ENCODE measurements at regions not wholly inside any gene's neighbourhood (a gene's known extent, or its start where the extent isn't known, plus 50 kb on each side); places are given as distances from the start of the nearest gene placed in this dataset.
A peak's percentile ranks its signal among the peaks of the same experiment; 100 is the strongest.

DNA sequence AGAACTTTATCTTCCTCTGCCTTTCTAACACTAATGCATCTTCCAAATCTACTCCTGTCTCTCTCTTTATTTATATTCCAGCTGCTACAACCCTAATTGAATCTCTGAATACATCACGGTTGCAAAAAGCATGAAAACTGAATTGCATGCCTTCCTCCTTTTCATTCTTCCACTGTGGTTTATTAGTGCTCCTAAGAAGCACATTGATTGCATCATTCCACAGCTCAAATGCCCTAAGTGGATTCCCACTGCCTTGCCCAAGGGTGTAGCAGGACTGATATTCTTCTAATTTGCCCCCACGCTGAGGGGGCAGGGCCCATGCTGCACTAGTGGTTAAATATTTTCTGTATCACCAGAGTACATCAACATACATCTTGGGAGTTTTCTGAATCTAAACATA, 640.8 kb downstream of the EFNB2 start:
- no peak overlapping the region for H4K91ac ChIP-seq (replicated peaks; ENCODE audit: insufficient read length, low read length)
- no peak for DNase-seq (ENCODE audit: low read depth in 1 of 2, low spot score in 2 of 2)
- CTCF ChIA-PET (ENCODE audit: partially characterized antibody): no interaction called here
- H2BK12ac ChIP-seq (ENCODE audit: low read depth, low read length): no peak overlapping the region
- H3K18ac ChIP-seq (ENCODE audit: extremely low read depth, low read length): no peak overlapping the region
- no peak overlapping the region for H3K27ac ChIP-seq (ENCODE audit: low read depth, low read length)
- H3K4me1 ChIP-seq (replicated peaks in 1 of 4; ENCODE audit: control insufficient read depth in 3 of 4, insufficient read depth in 4 of 4, low read length in 3 of 4): no peaks in the 10 kb centered on the region
- no peak overlapping the region for H2BK5ac ChIP-seq (ENCODE audit: low read depth, low read length)
- H3K23ac ChIP-seq (ENCODE audit: insufficient read length): no peak overlapping the region
- POLR2A ChIA-PET (ENCODE audit: partially characterized antibody): no interaction called here
- H2AK5ac ChIP-seq (ENCODE audit: low read depth, low read length): no peak overlapping the region
- H4K8ac ChIP-seq (ENCODE audit: extremely low read depth, insufficient read depth, low read length): no peak overlapping the region
- H2BK120ac ChIP-seq (replicated peaks; ENCODE audit: low read depth, low read length): no peak overlapping the region
- no peak overlapping the region for H3K14ac ChIP-seq (ENCODE audit: insufficient read length)
- no peak overlapping the region for H3K4ac ChIP-seq (replicated peaks; ENCODE audit: insufficient read length, low read depth, low read length)
- H4K20me1 ChIP-seq (replicated peaks in 1 of 2; ENCODE audit: control insufficient read depth in 1 of 2, insufficient read depth in 2 of 2, low read length in 2 of 2): no peaks in the 10 kb centered on the region
- no peaks in the 10 kb centered on the region for H3K36me3 ChIP-seq (ENCODE audit: control insufficient read depth in 2 of 4, insufficient read depth in 4 of 4, low read length in 3 of 4)
- H3K4me3 ChIP-seq (ENCODE audit: extremely low read depth in 1 of 4, insufficient read depth in 2 of 4, low read depth in 3 of 4, low read length in 4 of 4): no peak overlapping the region
- H3K23me2 ChIP-seq (ENCODE audit: low read depth, low read length): no peaks in the 10 kb centered on the region
- H3K4me2 ChIP-seq (ENCODE audit: insufficient read depth in 1 of 2, low read depth in 2 of 2, low read length in 2 of 2): no peak overlapping the region
- TF ChIP-seq, protein P1, sequence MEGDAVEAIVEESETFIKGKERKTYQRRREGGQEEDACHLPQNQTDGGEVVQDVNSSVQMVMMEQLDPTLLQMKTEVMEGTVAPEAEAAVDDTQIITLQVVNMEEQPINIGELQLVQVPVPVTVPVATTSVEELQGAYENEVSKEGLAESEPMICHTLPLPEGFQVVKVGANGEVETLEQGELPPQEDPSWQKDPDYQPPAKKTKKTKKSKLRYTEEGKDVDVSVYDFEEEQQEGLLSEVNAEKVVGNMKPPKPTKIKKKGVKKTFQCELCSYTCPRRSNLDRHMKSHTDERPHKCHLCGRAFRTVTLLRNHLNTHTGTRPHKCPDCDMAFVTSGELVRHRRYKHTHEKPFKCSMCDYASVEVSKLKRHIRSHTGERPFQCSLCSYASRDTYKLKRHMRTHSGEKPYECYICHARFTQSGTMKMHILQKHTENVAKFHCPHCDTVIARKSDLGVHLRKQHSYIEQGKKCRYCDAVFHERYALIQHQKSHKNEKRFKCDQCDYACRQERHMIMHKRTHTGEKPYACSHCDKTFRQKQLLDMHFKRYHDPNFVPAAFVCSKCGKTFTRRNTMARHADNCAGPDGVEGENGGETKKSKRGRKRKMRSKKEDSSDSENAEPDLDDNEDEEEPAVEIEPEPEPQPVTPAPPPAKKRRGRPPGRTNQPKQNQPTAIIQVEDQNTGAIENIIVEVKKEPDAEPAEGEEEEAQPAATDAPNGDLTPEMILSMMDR (IDR thresholded peaks at IDR 0.05; ENCODE audit: control extremely low read depth in 1 of 3, insufficient read depth in 1 of 3, low read depth in 1 of 3, low read length in 3 of 3): no peak
- TF ChIP-seq CEBPB (IDR thresholded peaks at IDR 0.05; ENCODE audit: low read depth, low read length): 0 out of 2 replicates have a peak, but pooled peaks have one; percentile 12
- H3K9me3 ChIP-seq (ENCODE audit: insufficient read depth in 2 of 2, low read depth in 1 of 2, low read length in 1 of 2): no peaks in the 10 kb centered on the region; a peak in 1 of 4 replicates
- no peak for FAIRE-seq
- no peaks in the 10 kb centered on the region for H3K79me2 ChIP-seq (ENCODE audit: control insufficient read depth in 1 of 2, insufficient read depth in 2 of 2, low read length in 2 of 2)
- H2AFZ ChIP-seq (ENCODE audit: low read length): peak overlapping the region; percentile 90
- no peak overlapping the region for H4K5ac ChIP-seq (ENCODE audit: insufficient read length, low read depth, low read length)
- H3K27me3 ChIP-seq (replicated peaks in 1 of 4; ENCODE audit: control insufficient read depth in 3 of 4, extremely low read depth in 1 of 4, insufficient read depth in 3 of 4, low read length in 3 of 4): no peaks in the 10 kb centered on the region
- H3K9ac ChIP-seq (replicated peaks in 1 of 4; ENCODE audit: extremely low read depth in 1 of 4, low read depth in 3 of 4, low read length in 3 of 4): no peak overlapping the region
- WGBS, 2 experiments (ENCODE audit: extremely low coverage in 1 of 2, insufficient coverage in 1 of 2, insufficient read length in 1 of 2, insufficient replicate concordance in 2 of 2, low coverage in 1 of 2, low lambda C conversion rate in 2 of 2, missing lambda C conversion rate in 1 of 2): 94% methylated on average over 2 of the region's 2 CpGs; no CpG with 5 or more reads in 1 of the 2 experiments
- no peak overlapping the region for H2BK15ac ChIP-seq (ENCODE audit: low read length)
- no peak overlapping the region for H2BK20ac ChIP-seq (ENCODE audit: low read length)
- H3K56ac ChIP-seq (replicated peaks; ENCODE audit: insufficient read length, low read depth, low read length): no peak overlapping the region
- no peaks in the 10 kb centered on the region for H3K79me1 ChIP-seq (ENCODE audit: low read depth, low read length)
